HUES64 (cell line): ENCODE measurements at regions not wholly inside any gene's neighbourhood (a gene's known extent, or its start where the extent isn't known, plus 50 kb on each side); places are given as distances from the start of the nearest gene placed in this dataset.

Source experiments
- H3K27ac ChIP-seq: 2 replicates; pipeline ENCODE4 v1.7.0; 2013; ENCODE audit warnings: low read depth, low read length, inconsistent platforms
- H3K27me3 ChIP-seq: 2 replicates; pipeline ENCODE4 v1.6.1; 2013; ENCODE audit warnings: mild to moderate bottlenecking, low read length; ENCODE audit not compliant: insufficient read depth
- H3K36me3 ChIP-seq: 2 replicates; pipeline ENCODE4 v1.6.1; 2013; ENCODE audit warnings: mild to moderate bottlenecking, low read length; ENCODE audit not compliant: insufficient read depth
- H3K4me1 ChIP-seq: 2 replicates; pipeline ENCODE4 v1.6.1; 2013; ENCODE audit warnings: mild to moderate bottlenecking, low read length, moderate library complexity; ENCODE audit not compliant: insufficient read depth
- H3K4me3 ChIP-seq: 2 replicates; pipeline ENCODE4 v1.5.1; 2013; ENCODE audit warnings: mild to moderate bottlenecking, low read length, moderate library complexity
- H3K9ac ChIP-seq: 2 replicates; pipeline ENCODE4 v1.6.1; 2013; ENCODE audit warnings: mild to moderate bottlenecking, low read depth, low read length
- H3K9me3 ChIP-seq: 2 replicates; pipeline ENCODE4 v1.6.1; 2013; ENCODE audit warnings: low read depth, low read length; ENCODE audit not compliant: insufficient read depth
- WGBS: fragments of 150-250, 120-280 bp; methylation state at CpG from one replicate; pipeline ENCODE4 v1.1.7; 2013; ENCODE audit warnings: missing lambda C conversion rate; 5-methylcytosine and 5-hydroxymethylcytosine counted together

DNA sequence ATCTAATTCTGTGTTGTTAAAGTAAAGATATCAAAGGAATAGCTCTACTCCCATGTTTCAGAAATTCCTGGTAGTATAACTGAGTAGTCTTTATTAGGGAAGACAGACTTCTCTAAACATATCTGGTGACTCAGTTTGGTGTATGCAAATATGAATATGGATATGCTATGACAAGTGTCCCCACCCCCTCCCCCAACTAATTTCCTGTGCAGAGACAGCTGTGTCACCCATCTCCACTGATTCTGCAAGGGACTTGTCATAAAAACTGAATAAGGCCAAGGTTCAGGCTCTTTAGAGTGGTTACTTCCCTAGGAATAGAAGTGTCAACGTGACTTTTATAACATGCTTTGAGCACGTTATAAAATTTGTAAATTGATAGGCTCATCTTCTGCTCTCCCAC is 429.1 kb downstream of the DAD1 start:
- no peaks in the 10 kb centered on the region for H3K27me3 ChIP-seq
- no peak overlapping the region for H3K27ac ChIP-seq
- no peaks in the 10 kb centered on the region for H3K36me3 ChIP-seq
- peaks cover 8% of the 10 kb centered on the region; the same call in 1 of the 2 replicates for H3K4me1 ChIP-seq
- 100% methylated on average over 2 of the region's 2 CpGs for WGBS
- H3K4me3 ChIP-seq = no peak overlapping the region
- H3K9me3 ChIP-seq = no peaks in the 10 kb centered on the region
- H3K9ac ChIP-seq = no peak overlapping the region

- Histone ChIP-seq H3K4me1 (peaks cover 8% of the 10 kb centered on the region; the same call in 1 of the 2 replicates), H3K4me3 (no peak overlapping the region), H3K9me3 (no peaks in the 10 kb centered on the region), H3K27ac (no peak overlapping the region), H3K36me3 (no peaks in the 10 kb centered on the region), H3K27me3 (no peaks in the 10 kb centered on the region), H3K9ac (no peak overlapping the region)
- WGBS = 89% methylated on average over 3 of the region's 3 CpGs
Observed at GRCh38 chr14:22159099-22159498, 429.9 kb downstream of the DAD1 start.

DNA sequence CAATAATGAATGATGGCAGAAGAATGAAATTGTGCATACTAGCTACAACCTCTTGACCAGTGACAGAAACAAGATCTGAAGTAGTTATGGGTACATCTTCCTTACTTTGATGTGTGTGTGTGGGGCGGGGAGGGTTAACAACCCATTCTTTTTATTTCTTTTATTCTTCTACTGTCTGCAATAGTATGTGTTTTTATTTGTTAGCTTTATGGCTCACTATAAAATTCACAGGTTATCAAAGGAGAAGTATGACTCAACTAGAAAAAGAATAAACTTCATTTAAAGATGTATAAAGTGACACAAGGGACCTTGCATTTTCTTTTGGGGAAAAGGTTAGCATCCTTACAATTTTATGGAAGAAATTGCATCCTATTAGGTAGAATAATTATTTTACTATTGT is 430.5 kb downstream of the DAD1 start:
- Histone ChIP-seq H3K4me3 (no peak overlapping the region), H3K9ac (no peak overlapping the region), H3K36me3 (no peaks in the 10 kb centered on the region), H3K27me3 (no peaks in the 10 kb centered on the region), H3K9me3 (no peaks in the 10 kb centered on the region), H3K4me1 (peaks cover 5% of the 10 kb centered on the region; the same call in 1 of the 2 replicates), H3K27ac (no peak overlapping the region)
- no CpG with 5 or more reads among the region's 1 CpG for WGBS

DNA sequence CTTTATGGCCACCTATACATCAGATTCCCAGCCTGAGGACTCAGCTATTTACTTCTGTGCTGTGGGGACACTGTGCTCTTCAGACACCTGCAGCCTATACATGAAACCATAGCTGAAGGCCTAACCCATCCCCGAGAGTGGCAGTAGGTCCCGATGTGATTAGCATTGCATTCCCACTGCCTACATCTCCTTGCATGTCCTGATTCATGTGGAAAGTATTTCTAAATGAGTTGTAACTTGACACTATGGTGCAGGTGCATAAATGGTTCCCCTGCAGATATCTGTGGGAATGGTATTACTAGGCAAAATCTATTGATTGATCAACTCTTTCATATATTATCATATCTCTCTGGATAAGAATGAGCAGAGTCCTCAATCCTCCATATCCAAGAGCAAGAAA is 433.5 kb downstream of the DAD1 start:
- H3K36me3 ChIP-seq = no peaks in the 10 kb centered on the region
- peaks cover 23% of the 10 kb centered on the region for H3K9me3 ChIP-seq
- no peak overlapping the region for H3K9ac ChIP-seq
- no peak overlapping the region for H3K27ac ChIP-seq
- H3K4me3 ChIP-seq = no peak overlapping the region
- no peaks in the 10 kb centered on the region for H3K27me3 ChIP-seq
- WGBS = 81% methylated on average over 2 of the region's 2 CpGs
- H3K4me1 ChIP-seq = no peaks in the 10 kb centered on the region

DNA sequence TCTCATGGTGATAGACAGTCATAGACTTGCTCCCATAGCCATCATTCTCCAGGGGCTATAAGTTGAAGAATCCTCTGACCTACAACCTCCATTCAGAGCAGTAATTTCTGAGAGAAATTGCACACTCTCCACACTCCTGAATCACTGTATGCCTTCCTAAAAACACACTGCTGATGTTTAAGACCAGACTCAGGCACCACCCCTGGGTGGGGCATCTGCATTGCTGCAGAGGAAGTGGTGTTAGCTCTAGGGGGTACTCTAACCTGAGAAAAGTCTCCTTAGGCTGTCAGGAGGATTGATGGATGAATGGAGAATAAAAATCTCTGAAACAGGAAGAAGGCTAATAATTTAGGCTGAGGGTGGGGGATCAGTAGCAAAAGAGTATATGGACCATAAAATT is 436.1 kb downstream of the DAD1 start:
- no peak overlapping the region for H3K27ac ChIP-seq
- H3K4me1 ChIP-seq = no peaks in the 10 kb centered on the region

GRCh38 chr14:22152161-22152870 is 436.7 kb downstream of the DAD1 start:
- no peak overlapping the region for H3K27ac ChIP-seq
- H3K27me3 ChIP-seq = no peaks in the 10 kb centered on the region
- no peak overlapping the region for H3K4me3 ChIP-seq
- no peaks in the 10 kb centered on the region for H3K4me1 ChIP-seq
- WGBS = 91% methylated on average over 3 of the region's 3 CpGs
- H3K9me3 ChIP-seq = peaks cover 36% of the 10 kb centered on the region
- no peak overlapping the region for H3K9ac ChIP-seq
- no peaks in the 10 kb centered on the region for H3K36me3 ChIP-seq

More for the DNA sequence above, 436.1 kb downstream of the DAD1 start:
- H3K27me3 ChIP-seq = no peaks in the 10 kb centered on the region
- H3K9ac ChIP-seq = no peak overlapping the region
- H3K36me3 ChIP-seq = no peaks in the 10 kb centered on the region
- H3K9me3 ChIP-seq = peaks cover 36% of the 10 kb centered on the region
- H3K4me3 ChIP-seq = no peak overlapping the region

- no peak overlapping the region for H3K9ac ChIP-seq
- H3K27ac ChIP-seq = no peak overlapping the region
- H3K4me3 ChIP-seq = no peak overlapping the region
- no peaks in the 10 kb centered on the region for H3K4me1 ChIP-seq
- H3K36me3 ChIP-seq = no peaks in the 10 kb centered on the region
- H3K27me3 ChIP-seq = no peaks in the 10 kb centered on the region
- H3K9me3 ChIP-seq = peaks cover 36% of the 10 kb centered on the region
- 92% methylated on average over 4 of the region's 4 CpGs for WGBS
Observed at GRCh38 chr14:22151121-22151520, 437.9 kb downstream of the DAD1 start.

DNA sequence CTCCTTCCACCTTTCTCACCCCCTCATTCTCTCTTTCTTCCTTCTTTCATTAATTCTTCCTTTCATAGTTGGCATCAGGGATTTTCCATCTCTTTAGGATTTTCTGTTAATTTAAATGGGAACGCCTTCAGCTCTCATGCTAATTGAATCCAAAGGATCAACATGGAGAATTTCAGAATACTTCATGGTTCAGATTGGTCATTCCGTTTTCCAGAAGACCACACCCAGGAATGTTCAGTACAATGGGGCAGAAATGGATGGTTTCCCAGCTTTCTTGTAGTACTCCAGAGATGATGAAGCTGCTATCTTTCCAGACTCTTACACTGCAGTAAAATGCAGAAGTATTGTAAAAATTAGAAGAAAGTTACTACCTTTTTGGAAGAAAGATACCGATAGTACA is 440.0 kb downstream of the DAD1 start:
- 89% methylated on average over 3 of the region's 3 CpGs for WGBS
- Histone ChIP-seq H3K9ac (no peak overlapping the region), H3K36me3 (no peaks in the 10 kb centered on the region), H3K27ac (no peak overlapping the region), H3K9me3 (peaks cover 36% of the 10 kb centered on the region), H3K27me3 (no peaks in the 10 kb centered on the region), H3K4me1 (no peaks in the 10 kb centered on the region), H3K4me3 (no peak overlapping the region)

DNA sequence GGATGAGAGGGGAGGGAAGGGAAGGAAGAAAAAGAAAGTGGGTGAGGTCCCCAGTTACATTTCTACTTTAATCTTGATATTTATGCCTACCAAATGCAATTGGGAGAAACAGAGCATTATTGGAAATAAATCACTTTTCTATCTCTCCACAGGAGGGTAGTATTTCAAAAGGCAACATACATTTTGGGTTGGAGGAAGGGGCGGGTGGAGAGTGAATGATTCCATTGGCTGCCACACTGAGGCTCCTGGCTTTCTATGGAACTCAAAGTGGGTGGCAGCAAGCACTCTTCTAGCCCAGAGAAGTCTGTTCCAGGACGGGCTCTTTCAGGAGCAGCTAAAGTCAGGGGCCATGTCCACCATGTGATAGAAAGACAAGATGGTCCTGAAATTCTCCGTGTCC is 441.3 kb downstream of the DAD1 start:
- no peaks in the 10 kb centered on the region for H3K36me3 ChIP-seq
- 85% methylated on average over 3 of the region's 3 CpGs for WGBS
- no peaks in the 10 kb centered on the region for H3K4me1 ChIP-seq

DNA sequence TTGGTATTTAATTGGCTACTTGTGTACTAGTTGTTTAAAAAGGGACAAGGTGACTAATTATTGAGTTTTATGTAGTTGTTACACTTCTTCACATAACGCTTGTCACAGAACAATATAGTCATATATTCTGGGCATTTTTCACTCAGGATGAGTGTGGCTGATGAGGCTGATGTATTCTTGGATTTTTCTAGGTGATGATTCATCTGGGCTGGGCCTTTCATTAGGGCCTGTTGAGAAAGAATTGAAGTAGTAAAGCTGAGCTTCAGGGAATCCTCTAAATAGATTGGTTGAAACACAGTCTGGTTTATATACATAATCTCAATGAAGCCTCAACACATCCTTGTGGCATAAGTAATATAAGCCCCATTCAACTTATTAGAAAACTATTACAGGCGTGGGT is 445.7 kb downstream of the DAD1 start:
- Histone ChIP-seq H3K36me3 (no peaks in the 10 kb centered on the region), H3K4me1 (no peaks in the 10 kb centered on the region), H3K9ac (no peak overlapping the region), H3K4me3 (no peak overlapping the region), H3K9me3 (no peaks in the 10 kb centered on the region), H3K27ac (no peak overlapping the region), H3K27me3 (no peaks in the 10 kb centered on the region)
- 92% methylated on average over 2 of the region's 2 CpGs for WGBS

More for the DNA sequence above, 441.3 kb downstream of the DAD1 start:
- Histone ChIP-seq H3K4me3 (no peak overlapping the region), H3K27ac (no peak overlapping the region), H3K9me3 (peaks cover 31% of the 10 kb centered on the region), H3K27me3 (no peaks in the 10 kb centered on the region), H3K9ac (no peak overlapping the region)

DNA sequence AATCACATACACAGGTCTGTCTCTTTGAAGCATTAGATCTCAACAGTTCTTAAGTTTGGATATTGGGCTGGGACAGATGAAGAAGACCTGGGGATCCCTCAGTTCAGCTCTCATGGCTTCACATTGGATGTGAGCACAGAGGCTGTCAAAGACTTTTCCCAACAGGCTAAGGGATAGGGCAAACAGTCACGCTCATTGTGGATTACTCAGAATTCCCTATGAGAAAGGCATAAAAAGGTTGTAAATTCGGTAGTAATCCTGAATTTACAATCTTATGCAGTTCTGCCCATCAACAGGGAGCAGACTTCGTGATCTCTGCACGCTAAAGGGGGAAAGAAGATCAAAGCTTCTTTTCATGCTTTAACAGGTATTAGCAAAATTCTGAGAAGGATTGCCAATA is 448.4 kb downstream of the DAD1 start:
- Histone ChIP-seq H3K4me3 (no peak overlapping the region), H3K4me1 (no peaks in the 10 kb centered on the region), H3K27ac (no peak overlapping the region), H3K27me3 (no peaks in the 10 kb centered on the region), H3K9ac (no peak overlapping the region), H3K9me3 (peaks cover 5% of the 10 kb centered on the region; the same call in 1 of the 2 replicates), H3K36me3 (no peaks in the 10 kb centered on the region)
- 78% methylated on average over 4 of the region's 4 CpGs for WGBS
